B cell (primary cell): ENCODE measurements at regions not wholly inside any gene's neighbourhood (a gene's known extent, or its start where the extent isn't known, plus 50 kb on each side); places are given as distances from the start of the nearest gene placed in this dataset.

Experiments
- EZH2 ChIP-seq: IDR thresholded peaks from 2 replicates; pipeline ENCODE4 v1.6.1; 2012; ENCODE audit warnings: borderline replicate concordance, low read depth, mild to moderate bottlenecking, moderate library complexity, low read length; ENCODE audit not compliant: insufficient read depth, poor library complexity, severe bottlenecking
- TF ChIP-seq, protein P1 (sequence below): fragments of 200-600 bp; IDR thresholded peaks from one replicate; pipeline ENCODE4 v1.8.0; 2022; ENCODE audit warnings: antibody characterized with exemption, mild to moderate bottlenecking

DNA sequence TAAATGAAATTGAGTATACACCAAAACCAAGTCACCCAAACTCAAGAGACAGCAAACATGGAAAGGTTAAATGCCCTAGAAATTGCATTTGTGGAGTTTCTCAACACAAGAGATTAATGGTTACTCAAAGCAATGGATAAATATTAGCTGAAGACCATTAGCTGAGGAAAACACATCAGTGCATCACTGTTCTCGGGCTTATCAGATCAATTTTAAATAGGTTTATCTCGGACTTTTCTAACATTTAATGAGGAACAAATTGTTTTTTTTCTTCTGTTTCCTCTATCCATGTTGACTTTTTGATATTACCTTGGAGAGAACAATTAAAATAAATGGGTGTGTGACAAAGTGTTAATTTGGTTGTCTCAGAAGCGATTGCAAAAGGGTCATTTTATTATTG lies 105.4 kb upstream of the PIK3C3 start:
- TF ChIP-seq, protein P1, sequence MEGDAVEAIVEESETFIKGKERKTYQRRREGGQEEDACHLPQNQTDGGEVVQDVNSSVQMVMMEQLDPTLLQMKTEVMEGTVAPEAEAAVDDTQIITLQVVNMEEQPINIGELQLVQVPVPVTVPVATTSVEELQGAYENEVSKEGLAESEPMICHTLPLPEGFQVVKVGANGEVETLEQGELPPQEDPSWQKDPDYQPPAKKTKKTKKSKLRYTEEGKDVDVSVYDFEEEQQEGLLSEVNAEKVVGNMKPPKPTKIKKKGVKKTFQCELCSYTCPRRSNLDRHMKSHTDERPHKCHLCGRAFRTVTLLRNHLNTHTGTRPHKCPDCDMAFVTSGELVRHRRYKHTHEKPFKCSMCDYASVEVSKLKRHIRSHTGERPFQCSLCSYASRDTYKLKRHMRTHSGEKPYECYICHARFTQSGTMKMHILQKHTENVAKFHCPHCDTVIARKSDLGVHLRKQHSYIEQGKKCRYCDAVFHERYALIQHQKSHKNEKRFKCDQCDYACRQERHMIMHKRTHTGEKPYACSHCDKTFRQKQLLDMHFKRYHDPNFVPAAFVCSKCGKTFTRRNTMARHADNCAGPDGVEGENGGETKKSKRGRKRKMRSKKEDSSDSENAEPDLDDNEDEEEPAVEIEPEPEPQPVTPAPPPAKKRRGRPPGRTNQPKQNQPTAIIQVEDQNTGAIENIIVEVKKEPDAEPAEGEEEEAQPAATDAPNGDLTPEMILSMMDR, result no peak
- TF ChIP-seq EZH2, result no peak
